ENCODE measurements at regions not wholly inside any gene's neighbourhood (a gene's known extent, or its start where the extent isn't known, plus 50 kb on each side); places are given as distances from the start of the nearest gene placed in this dataset.
"Not testable (repeated sequence)": the region's sequence is repeated elsewhere in the genome, so short reads cannot be mapped to it uniquely, and the experiment has no call there.

GRCh38 chr15:53923741-53924140, 54.5 kb upstream of the UNC13C start:
- H3K4me1 Mint-ChIP-seq (ENCODE audit: low read depth); intact Hi-C loops (cut with micrococcal nuclease); H3K4me3 Mint-ChIP-seq; H3K27me3 Mint-ChIP-seq; H3K27ac Mint-ChIP-seq; H3K36me3 Mint-ChIP-seq (ENCODE audit: low read depth): not testable (repeated sequence)
- peaks cover 17% of the 10 kb centered on the region for H3K9me3 Mint-ChIP-seq

GRCh38 chr15:53918180-53919079, 59.8 kb upstream of the UNC13C start:
- Mint-ChIP-seq H3K36me3 (ENCODE audit: low read depth) (no peaks in the 10 kb centered on the region), H3K4me1 (ENCODE audit: low read depth) (no peaks in the 10 kb centered on the region)
- intact Hi-C loops (cut with micrococcal nuclease): no loop called here

GRCh38 chr15:53917109-53917508, 61.1 kb upstream of the UNC13C start:
- Mint-ChIP-seq H3K4me1 (ENCODE audit: low read depth) (no peaks in the 10 kb centered on the region), H3K36me3 (ENCODE audit: low read depth) (no peaks in the 10 kb centered on the region), H3K4me3 (no peak overlapping the region), H3K27me3 (no peaks in the 10 kb centered on the region), H3K9me3 (peaks cover 8% of the 10 kb centered on the region), H3K27ac (no peak overlapping the region)
- intact Hi-C loops (cut with micrococcal nuclease): no loop called here

More at GRCh38 chr15:53918180-53919079, 59.8 kb upstream of the UNC13C start:
- Mint-ChIP-seq H3K27ac (no peak overlapping the region), H3K27me3 (no peaks in the 10 kb centered on the region), H3K4me3 (no peak overlapping the region), H3K9me3 (peaks cover under 1% of the 10 kb centered on the region)

GRCh38 chr15:53911431-53911830, 66.8 kb upstream of the UNC13C start:
- intact Hi-C loops (cut with micrococcal nuclease): no loop called here
- H3K27ac Mint-ChIP-seq: no peak overlapping the region
- H3K27me3 Mint-ChIP-seq: no peaks in the 10 kb centered on the region
- H3K4me3 Mint-ChIP-seq: no peak overlapping the region
- no peaks in the 10 kb centered on the region for H3K4me1 Mint-ChIP-seq (ENCODE audit: low read depth)
- H3K9me3 Mint-ChIP-seq: peaks cover 21% of the 10 kb centered on the region
- H3K36me3 Mint-ChIP-seq (ENCODE audit: low read depth): no peaks in the 10 kb centered on the region

- no peak overlapping the region for H3K27ac Mint-ChIP-seq
- no peak overlapping the region for H3K4me3 Mint-ChIP-seq
- intact Hi-C loops (cut with micrococcal nuclease): no loop called here
- no peaks in the 10 kb centered on the region for H3K4me1 Mint-ChIP-seq (ENCODE audit: low read depth)
- no peaks in the 10 kb centered on the region for H3K36me3 Mint-ChIP-seq (ENCODE audit: low read depth)
- no peaks in the 10 kb centered on the region for H3K27me3 Mint-ChIP-seq
- peaks cover 21% of the 10 kb centered on the region for H3K9me3 Mint-ChIP-seq
Observed at GRCh38 chr15:53910852-53911251, 67.4 kb upstream of the UNC13C start.

- Mint-ChIP-seq H3K27me3 (no peaks in the 10 kb centered on the region), H3K36me3 (ENCODE audit: low read depth) (no peaks in the 10 kb centered on the region), H3K9me3 (peaks cover 21% of the 10 kb centered on the region), H3K27ac (no peak overlapping the region), H3K4me1 (ENCODE audit: low read depth) (no peaks in the 10 kb centered on the region), H3K4me3 (no peak overlapping the region)
- intact Hi-C loops (cut with micrococcal nuclease): no loop called here
Observed at GRCh38 chr15:53910236-53910849, 67.9 kb upstream of the UNC13C start.

- Mint-ChIP-seq H3K27ac (no peak overlapping the region), H3K9me3 (peaks cover 14% of the 10 kb centered on the region), H3K27me3 (no peaks in the 10 kb centered on the region), H3K36me3 (ENCODE audit: low read depth) (no peaks in the 10 kb centered on the region), H3K4me1 (ENCODE audit: low read depth) (no peaks in the 10 kb centered on the region), H3K4me3 (no peak overlapping the region)
- intact Hi-C loops (cut with micrococcal nuclease): no loop called here
Observed at GRCh38 chr15:53903129-53903528, 75.1 kb upstream of the UNC13C start.

- H3K27me3 Mint-ChIP-seq; intact Hi-C loops (cut with micrococcal nuclease); H3K9me3 Mint-ChIP-seq; H3K4me3 Mint-ChIP-seq; H3K36me3 Mint-ChIP-seq (ENCODE audit: low read depth); H3K27ac Mint-ChIP-seq; H3K4me1 Mint-ChIP-seq (ENCODE audit: low read depth): not testable (repeated sequence)
Observed at GRCh38 chr15:53893468-53893867, 84.8 kb upstream of the UNC13C start.

- intact Hi-C loops (cut with micrococcal nuclease); H3K9me3 Mint-ChIP-seq; H3K36me3 Mint-ChIP-seq (ENCODE audit: low read depth); H3K4me1 Mint-ChIP-seq (ENCODE audit: low read depth); H3K27ac Mint-ChIP-seq; H3K4me3 Mint-ChIP-seq; H3K27me3 Mint-ChIP-seq: not testable (repeated sequence)
Observed at GRCh38 chr15:53891862-53892261, 86.4 kb upstream of the UNC13C start.

- no peaks in the 10 kb centered on the region for H3K9me3 Mint-ChIP-seq
- H3K4me1 Mint-ChIP-seq (ENCODE audit: low read depth): no peaks in the 10 kb centered on the region
- intact Hi-C loops (cut with micrococcal nuclease): no loop called here
- H3K27ac Mint-ChIP-seq: no peak overlapping the region
- H3K27me3 Mint-ChIP-seq: no peaks in the 10 kb centered on the region
- H3K4me3 Mint-ChIP-seq: no peak overlapping the region
- H3K36me3 Mint-ChIP-seq (ENCODE audit: low read depth): no peaks in the 10 kb centered on the region
Observed at GRCh38 chr15:53884441-53884840, 93.8 kb upstream of the UNC13C start.

- Mint-ChIP-seq H3K27me3 (no peaks in the 10 kb centered on the region), H3K27ac (no peak overlapping the region), H3K4me1 (ENCODE audit: low read depth) (no peaks in the 10 kb centered on the region), H3K4me3 (no peak overlapping the region), H3K9me3 (no peaks in the 10 kb centered on the region), H3K36me3 (ENCODE audit: low read depth) (no peaks in the 10 kb centered on the region)
- intact Hi-C loops (cut with micrococcal nuclease): no loop called here
Observed at GRCh38 chr15:53882311-53882710, 95.9 kb upstream of the UNC13C start.

GRCh38 chr15:53880357-53880756, 97.9 kb upstream of the UNC13C start:
- Mint-ChIP-seq H3K9me3 (no peaks in the 10 kb centered on the region), H3K27ac (no peak overlapping the region), H3K4me3 (no peak overlapping the region)

GRCh38 chr15:53875711-53876110, 102.5 kb upstream of the UNC13C start:
- Mint-ChIP-seq H3K9me3 (peaks cover 33% of the 10 kb centered on the region), H3K4me3 (no peak overlapping the region), H3K36me3 (ENCODE audit: low read depth) (no peaks in the 10 kb centered on the region), H3K27me3 (no peaks in the 10 kb centered on the region), H3K27ac (no peak overlapping the region), H3K4me1 (ENCODE audit: low read depth) (no peaks in the 10 kb centered on the region)
- intact Hi-C loops (cut with micrococcal nuclease): no loop called here

More at GRCh38 chr15:53880357-53880756, 97.9 kb upstream of the UNC13C start:
- Mint-ChIP-seq H3K27me3 (no peaks in the 10 kb centered on the region), H3K4me1 (ENCODE audit: low read depth) (no peaks in the 10 kb centered on the region), H3K36me3 (ENCODE audit: low read depth) (no peaks in the 10 kb centered on the region)
- intact Hi-C loops (cut with micrococcal nuclease): no loop called here

GRCh38 chr15:53875139-53875538, 103.1 kb upstream of the UNC13C start:
- H3K27me3 Mint-ChIP-seq: no peaks in the 10 kb centered on the region

More at GRCh38 chr15:53875139-53875538, 103.1 kb upstream of the UNC13C start:
- Mint-ChIP-seq H3K4me1 (ENCODE audit: low read depth) (no peaks in the 10 kb centered on the region), H3K4me3 (no peak overlapping the region), H3K9me3 (peaks cover 34% of the 10 kb centered on the region), H3K36me3 (ENCODE audit: low read depth) (no peaks in the 10 kb centered on the region), H3K27ac (no peak overlapping the region)
- intact Hi-C loops (cut with micrococcal nuclease): no loop called here

Measured in dendritic cell treated with granulocyte-macrophage colony-stimulating factor and Interleukin-4, amounts not matched to agents 40 ng/mL and 50 ng/mL, for 4 days (primary cell).